ENCODE measurements at regions not wholly inside any gene's neighbourhood (a gene's known extent, or its start where the extent isn't known, plus 50 kb on each side); places are given as distances from the start of the nearest gene placed in this dataset.

GRCh38 chr1:209063767-209064659 lies 519.5 kb upstream of the CAMK1G start:
- no peak for DNase-seq (ENCODE audit: low read depth in 2 of 2)

- DNase-seq (ENCODE audit: low read depth in 2 of 2) = no peak
Measured at GRCh38 chr1:209064850-209065706, 518.4 kb upstream of the CAMK1G start.

GRCh38 chr1:209072481-209072880 lies 511.0 kb upstream of the CAMK1G start:
- DNase-seq (ENCODE audit: low read depth in 2 of 2) = no peak

GRCh38 chr1:209073879-209074278 lies 509.6 kb upstream of the CAMK1G start:
- no peak for DNase-seq (ENCODE audit: low read depth in 2 of 2)

- no peak for DNase-seq (ENCODE audit: low read depth in 2 of 2)
Measured at GRCh38 chr1:209074575-209075250, 508.8 kb upstream of the CAMK1G start.

- no peak for DNase-seq (ENCODE audit: low read depth in 2 of 2)
Measured at GRCh38 chr1:209076688-209077087, 506.8 kb upstream of the CAMK1G start.

GRCh38 chr1:209080170-209080781 lies 503.2 kb upstream of the CAMK1G start:
- DNase-seq (ENCODE audit: low read depth in 2 of 2) = no peak

- DNase-seq (ENCODE audit: low read depth in 2 of 2) = no peak
Measured at GRCh38 chr1:209086486-209087192, 496.9 kb upstream of the CAMK1G start.

- DNase-seq (ENCODE audit: low read depth in 2 of 2) = no peak
Measured at GRCh38 chr1:209094384-209094783, 489.1 kb upstream of the CAMK1G start.

GRCh38 chr1:209095627-209096595 lies 487.6 kb upstream of the CAMK1G start:
- DNase-seq (ENCODE audit: low read depth in 2 of 2) = no peak

- DNase-seq (ENCODE audit: low read depth in 2 of 2) = no peak
Measured at GRCh38 chr1:209100460-209100859, 483.1 kb upstream of the CAMK1G start.

- DNase-seq (ENCODE audit: low read depth in 2 of 2) = no peak
Measured at GRCh38 chr1:209101106-209101505, 482.4 kb upstream of the CAMK1G start.

- DNase-seq (ENCODE audit: low read depth in 2 of 2) = no peak
Measured at GRCh38 chr1:209102120-209102519, 481.4 kb upstream of the CAMK1G start.

- DNase-seq (ENCODE audit: low read depth in 2 of 2) = no peak
Measured at GRCh38 chr1:209102531-209102930, 481.0 kb upstream of the CAMK1G start.

- DNase-seq (ENCODE audit: low read depth in 2 of 2) = no peak
Measured at GRCh38 chr1:209103092-209103491, 480.4 kb upstream of the CAMK1G start.

GRCh38 chr1:209104646-209105045 lies 478.9 kb upstream of the CAMK1G start:
- DNase-seq (ENCODE audit: low read depth in 2 of 2) = no peak

GRCh38 chr1:209105701-209106100 lies 477.8 kb upstream of the CAMK1G start:
- DNase-seq (ENCODE audit: low read depth in 2 of 2) = no peak

- DNase-seq (ENCODE audit: low read depth in 2 of 2) = no peak
Measured at GRCh38 chr1:209106237-209106741, 477.2 kb upstream of the CAMK1G start.

GRCh38 chr1:209106861-209107260 lies 476.7 kb upstream of the CAMK1G start:
- no peak for DNase-seq (ENCODE audit: low read depth in 2 of 2)

- no peak for DNase-seq (ENCODE audit: low read depth in 2 of 2)
Measured at GRCh38 chr1:209107535-209107934, 476.0 kb upstream of the CAMK1G start.

Data from stimulated activated CD4-positive, alpha-beta T cell treated with anti-CD3 and anti-CD28 coated beads, Interleukin-4, amount 100 ng/mL, for 48 hours (primary cell).